LNCaP clone FGC (cell line): ENCODE measurements at regions not wholly inside any gene's neighbourhood (a gene's known extent, or its start where the extent isn't known, plus 50 kb on each side); places are given as distances from the start of the nearest gene placed in this dataset.

Experiments used
- DNase-seq: peaks from one replicate; pipeline ENCODE4 v3.0.0-alpha.2; 2011; ENCODE audit warnings: low read depth
- H3K4me3 ChIP-seq: 2 replicates; pipeline ENCODE4 v1.5.1; 2011; ENCODE audit warnings: mild to moderate bottlenecking, low read depth, low read length, control low read depth
- TF ChIP-seq, protein P1 (sequence below): IDR thresholded peaks from 2 replicates; pipeline ENCODE4 v1.5.1; 2012; ENCODE audit warnings: mild to moderate bottlenecking; ENCODE audit not compliant: control insufficient read depth, insufficient read depth; ENCODE audit errors: extremely low read depth

DNA sequence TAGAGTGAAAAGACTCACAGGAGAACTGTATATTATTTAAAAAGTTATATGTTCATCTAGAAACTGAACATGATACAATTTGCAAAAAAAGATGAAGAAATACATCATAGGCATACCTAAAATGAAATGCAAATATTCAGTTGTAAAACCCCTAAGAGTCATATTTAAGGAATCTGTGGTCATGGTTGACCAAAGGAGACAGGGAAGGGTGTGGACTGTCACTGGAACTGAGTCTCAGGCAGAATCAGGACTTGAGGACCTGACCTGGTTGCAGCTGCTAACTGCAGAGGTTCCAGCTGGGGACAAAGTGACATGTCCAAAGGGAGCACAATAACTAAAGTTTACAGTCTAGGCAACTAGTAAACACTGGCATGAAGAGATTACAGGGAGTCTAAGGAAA is 211.3 kb upstream of the RAG2 start:
- no peak overlapping the region for H3K4me3 ChIP-seq
- TF ChIP-seq, protein P1, sequence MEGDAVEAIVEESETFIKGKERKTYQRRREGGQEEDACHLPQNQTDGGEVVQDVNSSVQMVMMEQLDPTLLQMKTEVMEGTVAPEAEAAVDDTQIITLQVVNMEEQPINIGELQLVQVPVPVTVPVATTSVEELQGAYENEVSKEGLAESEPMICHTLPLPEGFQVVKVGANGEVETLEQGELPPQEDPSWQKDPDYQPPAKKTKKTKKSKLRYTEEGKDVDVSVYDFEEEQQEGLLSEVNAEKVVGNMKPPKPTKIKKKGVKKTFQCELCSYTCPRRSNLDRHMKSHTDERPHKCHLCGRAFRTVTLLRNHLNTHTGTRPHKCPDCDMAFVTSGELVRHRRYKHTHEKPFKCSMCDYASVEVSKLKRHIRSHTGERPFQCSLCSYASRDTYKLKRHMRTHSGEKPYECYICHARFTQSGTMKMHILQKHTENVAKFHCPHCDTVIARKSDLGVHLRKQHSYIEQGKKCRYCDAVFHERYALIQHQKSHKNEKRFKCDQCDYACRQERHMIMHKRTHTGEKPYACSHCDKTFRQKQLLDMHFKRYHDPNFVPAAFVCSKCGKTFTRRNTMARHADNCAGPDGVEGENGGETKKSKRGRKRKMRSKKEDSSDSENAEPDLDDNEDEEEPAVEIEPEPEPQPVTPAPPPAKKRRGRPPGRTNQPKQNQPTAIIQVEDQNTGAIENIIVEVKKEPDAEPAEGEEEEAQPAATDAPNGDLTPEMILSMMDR = no peak
- no peak for DNase-seq

- TF ChIP-seq, protein P1 = no peak
- DNase-seq = no peak
- no peak overlapping the region for H3K4me3 ChIP-seq
Measured at GRCh38 chr11:36807871-36808270, 209.8 kb upstream of the RAG2 start.

DNA sequence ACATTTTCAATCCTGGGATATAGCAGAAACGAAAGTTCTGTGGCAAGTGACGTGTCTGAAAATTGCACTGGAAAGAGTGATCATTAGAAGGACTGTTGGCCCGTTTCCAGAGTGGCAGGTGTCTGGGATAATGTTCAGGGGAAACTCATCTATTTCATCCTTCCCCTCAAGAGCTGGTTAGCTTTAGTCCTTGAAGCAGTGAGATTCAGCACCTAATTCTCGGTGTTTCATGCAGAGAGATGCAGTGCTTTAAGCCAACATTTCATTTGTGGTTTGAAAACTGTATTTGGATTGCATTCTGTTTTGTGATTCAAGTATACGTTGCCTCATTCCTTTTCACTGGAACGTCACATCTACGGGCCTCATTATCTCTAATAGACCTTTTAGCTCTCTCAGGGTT is 205.0 kb upstream of the RAG2 start:
- DNase-seq = no peak
- TF ChIP-seq, protein P1 = no peak
- H3K4me3 ChIP-seq = no peak overlapping the region

GRCh38 chr11:36792996-36793914 is 195.2 kb upstream of the RAG2 start:
- no peak overlapping the region for H3K4me3 ChIP-seq
- peak; percentile 1 for DNase-seq
- TF ChIP-seq, protein P1 = peak; percentile 18; the same call in 1 of the 2 replicates

DNA sequence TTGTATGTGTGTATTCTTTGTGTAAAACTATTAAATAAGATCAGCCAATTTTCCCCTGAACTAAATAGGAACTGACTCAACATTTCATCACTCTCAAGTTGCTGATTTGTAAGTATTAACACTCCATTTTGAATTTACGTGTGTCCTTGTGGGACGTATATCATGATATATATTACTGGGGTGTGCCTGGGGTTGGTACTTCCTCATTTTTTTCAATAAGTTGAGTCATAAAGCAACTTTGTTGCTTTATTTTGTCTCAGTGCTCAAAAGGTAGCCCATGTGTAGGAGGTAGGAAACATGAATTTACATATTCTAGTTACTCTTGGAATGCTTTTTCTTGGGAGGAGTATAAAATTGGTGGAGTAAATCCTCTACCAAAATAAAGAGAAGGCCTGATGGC is 193.9 kb upstream of the RAG2 start:
- no peak overlapping the region for H3K4me3 ChIP-seq
- TF ChIP-seq, protein P1 = no peak
- DNase-seq = no peak

- no peak for DNase-seq
- no peak overlapping the region for H3K4me3 ChIP-seq
- TF ChIP-seq, protein P1 = no peak
Measured at GRCh38 chr11:36790526-36790925, 192.5 kb upstream of the RAG2 start.
